ENCODE measurements at regions not wholly inside any gene's neighbourhood (a gene's known extent, or its start where the extent isn't known, plus 50 kb on each side); places are given as distances from the start of the nearest gene placed in this dataset.

- TF ChIP-seq, protein P1, sequence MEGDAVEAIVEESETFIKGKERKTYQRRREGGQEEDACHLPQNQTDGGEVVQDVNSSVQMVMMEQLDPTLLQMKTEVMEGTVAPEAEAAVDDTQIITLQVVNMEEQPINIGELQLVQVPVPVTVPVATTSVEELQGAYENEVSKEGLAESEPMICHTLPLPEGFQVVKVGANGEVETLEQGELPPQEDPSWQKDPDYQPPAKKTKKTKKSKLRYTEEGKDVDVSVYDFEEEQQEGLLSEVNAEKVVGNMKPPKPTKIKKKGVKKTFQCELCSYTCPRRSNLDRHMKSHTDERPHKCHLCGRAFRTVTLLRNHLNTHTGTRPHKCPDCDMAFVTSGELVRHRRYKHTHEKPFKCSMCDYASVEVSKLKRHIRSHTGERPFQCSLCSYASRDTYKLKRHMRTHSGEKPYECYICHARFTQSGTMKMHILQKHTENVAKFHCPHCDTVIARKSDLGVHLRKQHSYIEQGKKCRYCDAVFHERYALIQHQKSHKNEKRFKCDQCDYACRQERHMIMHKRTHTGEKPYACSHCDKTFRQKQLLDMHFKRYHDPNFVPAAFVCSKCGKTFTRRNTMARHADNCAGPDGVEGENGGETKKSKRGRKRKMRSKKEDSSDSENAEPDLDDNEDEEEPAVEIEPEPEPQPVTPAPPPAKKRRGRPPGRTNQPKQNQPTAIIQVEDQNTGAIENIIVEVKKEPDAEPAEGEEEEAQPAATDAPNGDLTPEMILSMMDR (conservative IDR thresholded peaks at IDR 0.05; ENCODE audit: low read length), result no peak
- TF ChIP-seq EZH2phosphoT487 (IDR thresholded peaks at IDR 0.05; ENCODE audit: borderline replicate concordance, low read depth, low read length), result no peak
Measured at GRCh38 chr13:104872153-104872552, 1663.3 kb downstream of the EFNB2 start.

All from OCI-LY7 (cell line).